ENCODE measurements at regions not wholly inside any gene's neighbourhood (a gene's known extent, or its start where the extent isn't known, plus 50 kb on each side); places are given as distances from the start of the nearest gene placed in this dataset.
"Not testable (repeated sequence)": the region's sequence is repeated elsewhere in the genome, so short reads cannot be mapped to it uniquely, and the experiment has no call there.

DNA sequence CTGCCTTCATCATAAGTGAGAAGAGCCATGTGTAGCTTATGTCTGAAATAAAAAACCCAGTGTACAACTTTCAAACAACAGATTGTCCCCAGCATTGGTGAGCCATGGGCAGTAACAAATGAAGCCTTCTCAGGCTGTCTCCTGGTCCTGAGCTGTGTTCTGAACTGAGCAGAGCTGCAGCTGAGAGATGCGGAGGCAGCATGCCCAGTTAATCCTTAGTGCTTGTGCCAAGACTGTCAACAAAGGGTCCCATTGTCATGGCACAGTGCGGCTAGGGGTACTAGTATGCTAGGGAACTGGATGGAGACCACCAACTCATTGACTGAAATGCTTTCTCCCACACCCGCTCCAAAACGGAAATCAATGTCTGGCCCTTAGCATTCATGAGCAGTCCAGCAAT is 154.3 kb downstream of the RMST start:
- no peak for DNase-seq (ENCODE audit: low read depth in 2 of 2)

DNA sequence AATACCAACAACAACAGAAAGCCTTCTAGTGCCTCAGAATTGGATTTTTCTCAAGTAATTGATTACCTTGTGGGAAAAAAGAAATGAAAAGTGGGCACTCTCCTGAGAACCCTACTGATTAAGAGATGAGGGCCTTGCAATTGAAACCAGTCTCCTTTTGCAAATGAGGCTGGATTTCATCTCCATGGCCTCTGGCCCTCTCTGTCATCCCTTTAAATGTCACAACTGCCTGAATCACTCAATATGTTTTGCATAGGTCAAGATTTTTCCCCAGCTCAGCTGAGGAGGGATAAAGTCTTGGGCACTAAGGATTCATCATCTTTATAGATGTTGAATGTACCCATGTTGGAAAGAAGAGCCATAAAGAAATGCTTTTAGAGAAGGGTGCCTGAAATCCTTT is 166.4 kb downstream of the RMST start:
- no peak for DNase-seq (ENCODE audit: low read depth in 2 of 2)

DNA sequence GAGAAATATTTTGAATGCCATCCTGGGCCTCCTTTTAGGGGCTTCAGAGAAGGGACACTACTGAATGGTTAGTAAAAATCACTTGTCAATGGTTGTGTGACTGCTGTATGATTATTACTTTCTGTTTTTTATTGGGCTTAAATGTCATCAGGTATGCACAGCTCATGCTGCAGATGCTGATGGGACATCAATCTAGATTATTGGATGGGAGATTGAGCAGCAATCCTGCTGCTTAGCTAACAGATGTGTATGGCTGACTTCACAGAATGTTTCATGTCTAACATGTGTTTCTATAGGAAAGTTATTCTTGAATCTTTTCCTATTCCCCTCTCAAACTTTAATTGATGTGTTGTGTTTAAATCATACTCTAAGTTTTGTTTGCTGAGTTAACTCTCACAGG is 166.8 kb downstream of the RMST start:
- DNase-seq (ENCODE audit: low read depth in 2 of 2), result no peak

DNA sequence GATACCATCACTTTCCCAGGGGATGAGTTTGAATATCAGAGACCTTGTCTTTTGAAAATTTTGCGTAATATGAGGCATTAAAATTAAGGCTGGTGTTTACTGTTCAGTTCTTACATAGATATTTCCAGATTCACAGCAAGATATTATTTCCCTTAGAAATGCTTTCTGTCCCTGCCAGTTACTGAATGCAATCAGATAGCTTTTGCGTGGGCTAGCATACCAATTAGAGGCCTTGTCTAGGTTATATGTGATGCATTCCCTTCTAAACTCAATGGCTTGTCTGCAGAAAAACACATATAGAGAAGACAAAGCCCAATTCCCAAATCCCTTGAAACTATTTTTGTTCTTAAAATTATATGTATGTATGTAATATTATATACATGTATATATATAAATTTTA is 167.8 kb downstream of the RMST start:
- DNase-seq (ENCODE audit: low read depth in 2 of 2), result no peak

DNA sequence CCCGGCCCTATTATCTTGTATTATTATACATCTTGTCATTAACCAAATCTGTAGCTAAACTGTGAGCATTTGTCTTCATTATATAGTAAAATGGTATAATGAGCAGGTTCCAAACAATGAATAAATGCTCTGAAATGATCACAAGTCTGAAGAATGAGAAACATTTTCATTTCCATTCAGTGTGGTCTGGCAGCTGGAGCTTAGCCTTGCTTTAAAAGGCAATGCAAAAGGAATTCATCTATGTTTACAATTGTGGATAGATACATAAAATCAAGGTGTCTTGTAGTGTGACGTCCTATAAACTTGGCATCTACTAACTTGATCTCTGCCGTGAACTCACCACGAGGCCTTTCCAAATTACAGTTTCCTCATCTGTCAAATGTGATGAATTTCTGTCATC is 168.3 kb downstream of the RMST start:
- DNase-seq (ENCODE audit: low read depth in 2 of 2), result no peak

DNA sequence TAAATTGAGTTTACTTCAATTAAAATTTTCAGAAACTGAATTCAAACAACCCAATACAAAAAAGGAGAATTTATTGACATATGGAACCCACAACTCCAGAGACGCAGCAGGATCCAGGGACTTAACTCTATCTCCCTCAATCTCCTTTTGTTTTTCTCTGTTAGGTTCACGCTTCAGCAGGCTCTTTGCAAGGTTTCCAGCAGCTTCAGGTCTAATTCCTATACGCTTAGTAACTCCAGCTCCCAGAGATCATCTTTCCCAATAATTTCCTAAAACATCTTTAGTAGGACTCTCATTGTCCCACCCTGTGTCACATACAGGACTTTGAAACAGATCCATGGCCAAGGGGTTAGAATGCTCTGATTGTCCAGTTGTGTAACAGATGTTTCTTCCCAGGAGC is 175.2 kb downstream of the RMST start:
- no peak for DNase-seq (ENCODE audit: low read depth in 2 of 2)

DNA sequence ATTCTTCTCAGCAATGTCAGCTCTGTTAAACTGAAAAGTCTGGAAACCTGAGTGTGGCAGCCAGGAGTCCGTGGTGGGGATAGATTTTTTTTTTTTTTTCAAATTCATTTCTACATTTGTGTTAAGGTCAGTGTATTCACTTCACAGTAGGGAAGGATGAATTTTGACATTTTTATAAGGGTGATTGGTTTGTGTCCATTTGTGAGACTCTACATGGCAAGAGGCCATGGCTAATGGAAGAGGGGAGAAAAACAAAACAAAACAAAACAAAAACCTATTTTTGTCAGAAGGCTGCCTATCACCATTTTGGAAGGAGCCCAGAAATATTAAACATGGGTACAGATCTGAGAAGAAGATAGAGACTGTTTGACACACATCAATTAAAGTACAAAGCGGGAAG is 176.1 kb downstream of the RMST start:
- DNase-seq (ENCODE audit: low read depth in 2 of 2), result no peak

DNA sequence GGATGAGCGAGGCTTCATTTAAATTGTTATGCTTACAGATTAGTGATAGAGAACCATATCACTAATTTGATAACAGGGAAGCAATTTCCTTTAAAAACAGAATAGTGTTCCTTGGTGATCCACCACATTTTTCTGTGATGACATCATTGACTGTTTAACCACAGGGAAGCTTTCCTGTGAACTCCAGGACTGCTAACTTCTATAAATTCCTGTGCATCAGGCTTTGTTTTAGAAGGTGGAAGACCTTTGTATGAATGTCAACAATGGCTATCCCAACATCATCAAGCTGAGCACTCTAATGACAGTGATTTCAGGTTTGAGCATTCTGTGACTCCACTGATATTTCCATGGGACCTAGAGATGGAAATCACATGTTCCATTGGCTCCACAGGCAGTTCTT is 177.1 kb downstream of the RMST start:
- DNase-seq (ENCODE audit: low read depth in 2 of 2), result no peak

DNA sequence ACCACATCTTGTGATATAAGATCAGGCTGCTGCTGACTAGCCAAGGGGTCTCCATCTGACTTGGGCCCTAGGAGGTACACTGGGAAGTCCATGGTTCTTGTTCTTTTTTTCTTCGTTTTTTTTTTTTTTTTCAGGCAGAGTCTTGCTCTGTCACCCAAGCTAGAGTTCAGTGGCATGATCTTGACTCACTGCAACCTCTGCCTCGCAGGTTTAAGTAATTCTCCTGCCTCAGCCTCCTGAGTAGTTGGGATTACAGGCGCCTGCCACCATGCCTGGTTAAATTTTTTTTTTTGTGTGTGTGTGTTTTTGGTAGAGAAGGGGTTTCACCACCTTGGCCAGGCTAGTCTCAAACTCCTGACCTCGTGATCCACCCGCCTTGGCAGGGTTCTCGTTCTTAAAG is 178.2 kb downstream of the RMST start:
- DNase-seq (ENCODE audit: low read depth in 2 of 2), result no peak

DNA sequence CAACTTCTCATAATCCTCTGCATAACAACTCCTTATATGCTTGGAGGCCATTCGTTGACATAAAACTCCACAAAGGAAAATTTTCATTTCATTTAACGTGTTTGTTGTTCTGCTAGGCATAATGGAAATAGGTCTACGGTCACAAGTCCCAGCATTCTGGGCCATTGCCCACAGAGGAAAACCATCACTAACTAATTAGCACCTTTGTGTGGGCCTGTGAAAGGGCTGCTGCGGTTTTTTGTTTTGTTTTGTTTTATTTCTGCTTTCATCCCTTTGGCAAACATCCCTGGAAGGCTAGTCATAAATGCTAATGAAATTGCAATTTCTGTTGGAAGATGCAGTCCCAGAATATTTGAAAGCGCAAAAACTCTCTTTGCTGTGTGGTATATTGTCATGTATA is 180.3 kb downstream of the RMST start:
- DNase-seq (ENCODE audit: low read depth in 2 of 2), result no peak

DNA sequence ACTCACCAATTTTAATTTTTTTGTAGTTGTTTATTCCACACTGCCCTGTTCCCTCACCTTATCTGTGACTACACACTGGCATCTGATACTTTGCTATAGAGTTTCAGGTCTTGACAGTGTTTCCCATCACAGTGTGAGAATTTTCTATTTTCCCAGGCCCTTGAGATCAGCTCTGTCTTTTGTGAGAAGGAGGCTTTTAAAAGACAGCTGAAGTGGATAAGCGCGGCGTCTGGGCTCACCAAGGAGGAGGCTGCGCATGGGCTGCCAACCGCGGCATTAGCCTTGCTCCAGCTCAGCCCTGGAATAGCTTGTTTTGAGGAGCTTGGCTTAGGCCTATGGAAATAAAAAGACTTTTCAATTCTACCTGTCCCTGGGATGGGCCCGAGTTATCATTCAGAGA is 181.3 kb downstream of the RMST start:
- no peak for DNase-seq (ENCODE audit: low read depth in 2 of 2)

DNA sequence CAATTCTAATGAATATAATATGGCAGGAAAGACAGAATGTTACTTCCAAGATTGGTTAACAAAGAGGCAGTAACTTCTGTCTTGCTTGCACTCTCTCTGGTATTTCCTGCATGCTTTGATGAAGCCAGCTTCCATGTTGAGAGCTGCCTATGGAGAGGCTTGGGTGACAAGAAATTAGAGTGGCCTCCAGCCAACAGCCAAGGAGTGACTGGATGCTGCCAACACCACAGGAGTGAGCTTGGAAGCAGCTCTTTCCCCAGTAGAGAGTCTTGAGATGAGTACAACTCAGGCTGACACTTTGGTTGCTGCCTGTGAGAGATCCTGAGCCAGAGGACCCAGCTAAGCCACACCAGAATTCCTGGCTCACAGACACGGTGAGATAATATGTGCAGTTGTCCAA is 183.1 kb downstream of the RMST start:
- DNase-seq (ENCODE audit: low read depth in 2 of 2), result no peak

DNA sequence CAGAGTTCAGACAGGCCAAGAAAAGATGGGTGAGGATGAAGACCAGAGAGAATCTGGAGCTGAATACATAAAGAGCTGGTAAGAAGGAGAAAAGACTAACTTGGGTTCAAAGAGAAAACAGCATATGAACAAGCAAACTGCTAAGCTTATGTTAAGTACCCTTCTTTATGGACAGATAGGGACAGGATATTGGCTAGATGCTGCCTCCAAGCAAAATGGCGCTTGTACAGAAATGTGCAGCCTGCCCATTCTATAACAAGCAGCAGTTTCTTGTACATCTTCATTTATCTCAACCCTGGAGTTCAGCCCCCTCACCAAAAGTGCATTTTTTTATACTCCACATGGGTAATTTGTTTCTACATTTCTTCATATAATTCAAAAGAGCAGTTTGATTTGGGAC is 184.5 kb downstream of the RMST start:
- DNase-seq (ENCODE audit: low read depth in 2 of 2), result no peak

DNA sequence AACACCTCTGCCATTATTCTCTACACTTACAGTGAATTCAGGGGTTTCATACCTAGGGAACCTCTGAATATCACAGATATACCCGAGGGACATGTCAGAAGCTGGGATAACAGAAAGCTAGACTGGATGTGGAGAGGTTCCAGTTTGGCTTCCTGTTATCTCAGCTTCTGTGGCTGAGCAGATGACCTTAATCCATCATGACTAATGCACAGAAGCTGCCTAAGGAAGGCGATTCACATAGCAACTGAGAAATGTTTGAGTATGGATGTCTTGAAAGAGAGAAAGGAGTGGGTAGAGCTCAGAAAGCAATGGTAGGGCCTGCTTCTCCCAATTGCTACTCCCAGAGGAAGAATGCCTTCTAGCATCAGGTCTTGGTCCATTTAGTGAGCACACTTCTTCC is 187.6 kb downstream of the RMST start:
- DNase-seq (ENCODE audit: low read depth in 2 of 2), result no peak

DNA sequence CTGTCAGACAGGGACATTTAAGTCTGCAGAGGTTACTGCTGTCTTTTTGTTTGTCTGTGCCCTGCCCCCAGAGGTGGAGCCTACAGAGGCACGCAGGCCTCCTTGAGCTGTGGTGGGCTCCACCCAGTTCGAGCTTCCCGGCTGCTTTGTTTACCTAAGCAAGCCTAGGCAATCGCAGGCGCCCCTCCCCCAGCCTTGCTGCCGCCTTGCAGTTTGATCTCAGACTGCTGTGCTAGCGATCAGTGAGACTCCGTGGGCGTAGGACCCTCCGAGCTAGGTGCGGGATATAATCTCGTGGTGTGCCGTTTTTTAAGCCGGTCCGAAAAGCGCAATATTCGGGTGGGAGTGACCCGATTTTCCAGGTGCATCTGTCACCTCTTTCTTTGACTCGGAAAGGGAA is 193.9 kb downstream of the RMST start:
- DNase-seq (ENCODE audit: low read depth in 2 of 2), result not testable (repeated sequence)

DNA sequence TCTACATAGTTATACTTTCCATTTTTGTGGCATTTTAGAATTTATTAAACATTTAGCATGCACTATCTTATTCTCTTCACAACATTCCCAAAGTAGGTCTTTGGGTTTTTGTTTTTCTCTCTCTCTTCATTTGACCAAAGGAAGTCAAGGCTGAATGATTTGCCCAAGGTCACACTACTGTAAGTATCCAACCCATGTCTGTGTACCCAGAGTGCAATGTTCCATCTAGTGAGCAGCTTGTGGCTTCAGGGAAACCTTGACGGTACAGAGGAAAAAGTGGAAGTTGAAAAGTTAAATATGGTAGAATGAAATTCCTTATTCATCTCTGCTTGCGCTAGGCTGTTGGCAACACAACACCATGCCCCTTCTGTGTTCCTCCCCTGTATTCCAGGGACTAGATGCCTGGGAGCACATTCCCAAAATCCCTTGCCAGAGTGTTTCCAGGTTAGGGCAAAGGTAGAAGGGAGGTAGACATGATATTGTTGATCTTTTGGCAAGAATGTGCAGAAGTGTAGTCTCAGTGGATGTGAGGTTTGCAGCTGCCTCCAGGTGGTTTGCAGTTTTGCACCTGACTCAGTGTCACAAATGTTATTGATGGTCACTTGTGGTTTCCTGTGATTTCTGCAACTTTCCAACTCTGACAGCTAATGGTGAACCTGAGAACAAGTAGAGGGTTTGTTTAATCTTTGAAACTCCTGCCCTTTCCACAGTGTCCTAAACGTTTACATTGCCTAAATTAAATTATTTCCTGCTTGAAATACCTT is 196.7 kb downstream of the RMST start:
- no peak for DNase-seq (ENCODE audit: low read depth in 2 of 2)

DNA sequence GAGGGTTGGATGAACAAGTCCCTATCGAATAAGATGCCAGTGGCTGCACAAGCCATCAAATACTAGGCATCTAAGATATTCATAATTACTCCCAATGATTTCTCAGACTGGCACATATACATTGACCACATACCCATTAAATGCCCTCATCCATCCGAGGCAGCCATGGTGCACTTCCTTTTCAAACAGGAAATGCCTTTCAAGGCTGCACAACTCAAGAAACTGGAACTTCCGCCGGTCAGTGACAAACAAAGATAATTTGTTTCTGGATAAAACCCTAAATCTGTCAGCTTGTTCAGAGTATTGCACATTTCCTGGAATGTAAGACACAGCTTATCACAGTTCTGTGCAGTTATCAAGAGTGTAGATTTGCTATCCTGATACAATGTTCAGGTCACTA is 203.7 kb downstream of the RMST start:
- DNase-seq (ENCODE audit: low read depth in 2 of 2), result no peak

DNA sequence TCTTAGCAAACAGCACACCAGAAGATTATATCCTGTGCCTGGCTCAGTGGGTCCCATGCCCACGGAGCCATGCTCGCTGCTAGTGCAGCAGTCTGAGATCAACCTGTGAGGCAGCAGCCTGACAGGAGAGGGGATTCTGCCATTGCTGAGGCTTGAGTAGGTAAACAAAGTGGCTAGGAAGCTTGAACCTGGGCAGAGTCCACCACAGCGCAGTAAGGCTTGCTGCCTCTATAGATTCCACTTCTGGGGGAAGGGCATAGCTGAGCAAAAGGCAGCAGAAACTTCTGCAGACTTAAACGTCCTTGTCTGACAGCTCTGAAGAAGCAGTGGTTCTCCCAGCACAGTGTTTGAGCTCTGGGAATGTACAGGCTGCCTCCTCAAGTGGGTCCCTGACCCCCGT is 210.3 kb downstream of the RMST start:
- no peak for DNase-seq (ENCODE audit: low read depth in 2 of 2)

DNA sequence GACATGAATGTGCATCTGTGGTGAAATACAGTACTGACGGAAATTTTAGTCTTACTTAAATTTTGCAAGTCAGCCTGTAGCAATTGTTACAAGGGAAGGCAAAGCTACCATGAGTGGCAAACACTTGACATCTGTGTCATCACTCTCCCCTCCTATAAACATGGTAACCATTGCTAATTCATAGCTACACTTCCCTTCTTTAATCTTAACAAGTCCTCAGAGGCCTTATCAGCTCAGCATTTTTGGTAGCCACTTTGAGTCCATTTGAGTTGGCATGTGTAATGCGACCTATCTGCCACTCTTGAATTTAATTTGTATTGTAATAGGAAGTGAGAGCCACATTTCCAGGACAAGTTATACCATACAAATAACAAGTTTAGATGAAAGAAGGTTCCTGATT is 218.1 kb downstream of the RMST start:
- no peak for DNase-seq (ENCODE audit: low read depth in 2 of 2)

DNA sequence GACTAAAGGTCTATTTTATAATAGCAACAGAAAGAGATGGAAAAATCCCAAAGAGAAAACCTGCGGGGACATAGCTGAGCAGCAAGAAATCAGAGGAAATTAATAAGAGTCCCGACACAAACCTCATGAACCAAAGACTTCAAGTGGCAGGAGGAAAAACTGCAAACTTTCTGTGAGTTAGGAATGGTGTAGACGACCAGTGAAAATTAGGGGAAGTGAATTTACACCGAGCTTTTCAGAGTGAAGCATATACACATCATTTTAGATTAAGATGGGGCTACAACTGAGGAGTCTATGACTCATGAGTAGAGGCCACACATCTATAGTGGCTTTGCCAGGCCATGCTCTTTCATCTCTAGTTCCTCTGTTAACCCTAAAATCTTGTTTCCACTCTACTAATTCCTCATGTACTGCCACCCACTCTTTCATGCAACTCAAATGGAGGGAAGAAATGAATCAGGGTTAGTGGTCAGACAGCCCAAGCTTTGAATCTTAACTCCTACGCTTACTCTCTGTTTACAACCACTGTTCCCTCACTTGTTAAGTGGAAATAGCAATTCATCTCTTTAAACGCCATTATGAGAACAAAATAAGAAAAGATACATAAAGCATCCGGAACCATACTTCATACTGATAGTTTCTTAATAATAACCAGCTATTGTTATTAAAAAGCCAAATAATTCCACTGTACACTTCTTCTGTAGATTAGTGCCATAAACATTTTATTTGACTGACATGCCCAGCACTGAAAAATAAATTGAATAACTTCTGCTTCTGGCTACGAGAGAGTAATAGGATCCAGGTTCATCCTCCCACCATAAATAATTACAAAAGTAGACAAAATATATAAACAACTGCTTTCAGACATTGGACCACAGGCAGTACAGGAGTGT is 219.3 kb downstream of the RMST start:
- DNase-seq (ENCODE audit: low read depth in 2 of 2), result no peak

DNA sequence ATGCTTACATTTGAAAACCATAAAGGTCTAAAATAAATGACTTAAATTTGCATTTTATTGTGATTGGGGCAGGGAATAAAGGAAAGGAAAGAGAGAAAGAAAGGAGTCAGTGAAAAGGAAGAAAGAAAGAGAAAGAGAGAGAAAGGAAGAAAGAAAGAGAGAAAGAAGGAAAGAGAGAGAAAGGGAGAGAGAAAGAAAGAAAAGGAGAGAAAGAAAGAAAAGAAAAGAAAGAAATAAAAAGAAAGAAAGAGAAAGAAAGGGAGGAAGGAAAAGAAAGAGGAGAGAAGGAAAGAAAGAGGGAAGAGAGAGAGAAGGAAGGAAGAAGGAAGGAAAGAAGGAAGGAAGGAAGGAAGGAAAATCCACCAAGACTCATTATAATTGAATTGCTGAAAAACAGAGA is 222.8 kb downstream of the RMST start:
- DNase-seq (ENCODE audit: low read depth in 2 of 2), result no peak

DNA sequence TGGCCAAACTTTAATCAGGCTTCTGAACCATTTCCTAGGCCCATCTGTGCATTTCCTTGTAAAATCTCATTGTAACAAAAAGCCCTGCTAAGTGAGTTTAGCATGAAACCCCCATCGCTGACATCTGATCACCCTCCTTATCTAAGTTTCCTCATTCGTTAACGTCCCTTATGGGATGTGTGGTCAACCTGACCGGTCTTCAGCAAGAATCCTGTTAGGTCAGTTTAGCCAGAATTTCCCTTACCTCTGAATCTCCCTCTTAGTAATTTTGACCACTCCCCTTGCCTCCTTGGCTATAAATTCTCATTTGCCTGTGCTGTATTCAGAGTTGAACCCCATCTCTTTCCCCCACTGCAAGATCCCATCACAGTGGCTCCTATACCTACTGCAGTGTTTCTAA is 239.3 kb downstream of the RMST start:
- no peak for DNase-seq (ENCODE audit: low read depth in 2 of 2)

DNA sequence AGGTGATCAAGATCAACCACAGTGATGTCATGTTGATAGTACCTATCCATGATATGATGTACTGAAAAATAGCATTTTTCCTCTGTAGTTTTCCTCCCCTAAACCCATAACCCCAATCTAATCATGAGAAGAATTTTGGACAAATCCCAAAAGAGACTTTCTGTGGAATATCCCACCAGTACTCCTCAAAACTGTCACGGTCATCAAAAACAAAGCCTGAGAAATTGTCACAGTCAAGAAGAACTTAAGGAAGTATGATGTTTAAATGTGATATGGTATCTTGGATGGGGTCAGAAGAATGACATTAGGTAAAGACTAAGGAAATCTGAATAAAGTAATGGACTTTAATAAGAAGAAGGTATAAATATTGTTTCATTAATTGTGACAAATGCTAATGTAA is 248.8 kb downstream of the RMST start:
- DNase-seq (ENCODE audit: low read depth in 2 of 2), result no peak
